Prostate gland (tissue), 1 donor: ENCODE measurements at regions not wholly inside any gene's neighbourhood (a gene's known extent, or its start where the extent isn't known, plus 50 kb on each side); places are given as distances from the start of the nearest gene placed in this dataset.

Experiments
- POLR2A ChIP-seq: fragments of 450-650 bp; IDR thresholded peaks from one replicate; pipeline ENCODE4 v1.6.1; 2016; ENCODE audit warnings: antibody characterized with exemption, mild to moderate bottlenecking
- POLR2AphosphoS5 ChIP-seq: sonication (generic); formaldehyde crosslinking; IDR thresholded peaks from one replicate; pipeline ENCODE4 v1.6.1; 2017; ENCODE audit warnings: antibody characterized with exemption

DNA sequence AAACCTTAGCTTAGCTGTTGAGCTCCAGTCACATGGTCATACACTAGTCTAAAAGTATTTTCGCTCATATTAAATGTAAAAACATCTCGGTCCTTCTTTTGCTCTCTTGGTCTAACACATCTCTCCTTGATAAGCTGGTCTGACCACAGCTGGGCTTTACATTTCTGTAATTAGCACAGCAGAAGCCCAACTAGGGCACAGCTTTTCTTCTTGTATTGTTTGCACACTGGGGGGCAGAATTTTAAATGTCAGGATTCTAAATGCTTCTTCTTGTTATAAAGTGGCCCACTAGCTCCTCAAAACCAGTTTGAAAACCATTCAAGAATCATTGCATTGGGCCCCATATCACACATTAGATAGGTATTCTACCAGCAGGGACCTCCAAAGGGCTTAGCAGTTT, 289.1 kb upstream of the PKN2 start:
- TF ChIP-seq POLR2AphosphoS5 (no peak), POLR2A (no peak)
